Fibroblast of peridontal ligament (primary cell): ENCODE measurements at regions not wholly inside any gene's neighbourhood (a gene's known extent, or its start where the extent isn't known, plus 50 kb on each side); places are given as distances from the start of the nearest gene placed in this dataset.

Experiments
- DNase-seq: peaks from one replicate; pipeline ENCODE4 v3.0.0-alpha.2; 2010; ENCODE audit errors: extremely low read depth

- no peak for DNase-seq
Observed at GRCh38 chr15:29959384-29960137, 123.2 kb upstream of the GOLGA8J start.

- DNase-seq: no peak
Observed at GRCh38 chr15:29952225-29952624, 130.0 kb upstream of the TJP1 start.

GRCh38 chr15:29945943-29946596, 123.8 kb upstream of the TJP1 start:
- DNase-seq: peak; percentile 24

GRCh38 chr15:29944925-29945324, 122.7 kb upstream of the TJP1 start:
- no peak for DNase-seq

- no peak for DNase-seq
Observed at GRCh38 chr15:29942548-29942947, 120.3 kb upstream of the TJP1 start.

GRCh38 chr15:29942143-29942542, 119.9 kb upstream of the TJP1 start:
- DNase-seq: peak; percentile 19

GRCh38 chr15:29939404-29939803, 117.1 kb upstream of the TJP1 start:
- DNase-seq: peak; percentile 16

- DNase-seq: no peak
Observed at GRCh38 chr15:29938361-29939335, 116.4 kb upstream of the TJP1 start.

GRCh38 chr15:29937956-29938355, 115.7 kb upstream of the TJP1 start:
- DNase-seq: peak; percentile 46

- DNase-seq: no peak
Observed at GRCh38 chr15:29936353-29937049, 114.2 kb upstream of the TJP1 start.

GRCh38 chr15:29935296-29936004, 113.2 kb upstream of the TJP1 start:
- DNase-seq: no peak

- DNase-seq: peak; percentile 57
Observed at GRCh38 chr15:29934251-29934650, 112.0 kb upstream of the TJP1 start.

- DNase-seq: no peak
Observed at GRCh38 chr15:29933042-29933803, 111.0 kb upstream of the TJP1 start.

GRCh38 chr15:29926083-29926388, 103.8 kb upstream of the TJP1 start:
- DNase-seq: no peak

GRCh38 chr15:29925227-29926082, 103.2 kb upstream of the TJP1 start:
- DNase-seq: peak; percentile 72

GRCh38 chr15:29924750-29925149, 102.5 kb upstream of the TJP1 start:
- peak; percentile 61 for DNase-seq

- no peak for DNase-seq
Observed at GRCh38 chr15:29922191-29922590, 99.9 kb upstream of the TJP1 start.

GRCh38 chr15:29921130-29921601, 98.9 kb upstream of the TJP1 start:
- no peak for DNase-seq

- no peak for DNase-seq
Observed at GRCh38 chr15:29920515-29920914, 98.2 kb upstream of the TJP1 start.
